Coronary artery (tissue), 2 donors: ENCODE measurements at regions not wholly inside any gene's neighbourhood (a gene's known extent, or its start where the extent isn't known, plus 50 kb on each side); places are given as distances from the start of the nearest gene placed in this dataset.

Source experiments
- DNase-seq: peaks from one replicate; pipeline ENCODE4 v3.0.0-alpha.2; 2017; ENCODE audit warnings: low spot score
- H3K27ac ChIP-seq, 2 donors: fragments of 200-600 bp; sonication (generic); one replicate each; pipeline ENCODE4 v1.5.1; 2016 to 2019
- H3K4me3 ChIP-seq: fragments of 200-600 bp; sonication (generic); 2 replicates; pipeline ENCODE4 v1.5.1; 2016; ENCODE audit warnings: mild to moderate bottlenecking, moderate library complexity
- CTCF ChIP-seq: fragments of 200-600 bp; sonication (generic); IDR thresholded peaks from one replicate; pipeline ENCODE4 v1.5.1; 2019; ENCODE audit warnings: antibody characterized with exemption

DNA sequence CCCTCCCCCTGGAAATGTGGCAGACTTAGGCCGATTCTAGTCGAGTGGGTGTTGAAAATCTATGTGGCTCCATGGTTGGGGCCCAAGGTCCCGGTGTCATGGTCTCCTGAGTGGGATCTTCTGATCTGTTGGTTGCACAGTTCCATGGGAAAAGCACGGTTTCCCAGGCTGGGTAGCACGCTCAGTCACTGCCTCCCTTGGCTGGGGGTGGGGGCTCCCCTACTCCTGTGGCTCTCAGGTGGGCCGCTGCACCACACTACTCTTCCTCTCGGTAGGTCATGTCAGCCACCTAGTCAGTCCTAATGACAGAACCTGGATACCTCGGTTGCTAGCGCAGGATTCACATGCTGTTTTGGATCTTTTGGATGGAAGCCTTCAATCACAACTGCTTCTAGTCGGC, 247.0 kb downstream of the SPRY2 start:
- no peak overlapping the region for H3K27ac ChIP-seq
- H3K4me3 ChIP-seq: no peak overlapping the region
- TF ChIP-seq CTCF: no peak
- DNase-seq: no peak

GRCh38 chr13:80086304-80086721, 254.6 kb downstream of the SPRY2 start:
- Histone ChIP-seq H3K4me3 (no peak overlapping the region), H3K27ac (no peak overlapping the region)
- TF ChIP-seq CTCF: no peak
- DNase-seq: no peak

GRCh38 chr13:80083853-80084676, 256.9 kb downstream of the SPRY2 start:
- no peak for DNase-seq
- peak overlapping the region; percentile 2 to 39 for H3K27ac ChIP-seq
- TF ChIP-seq CTCF: no peak
- H3K4me3 ChIP-seq: peak overlapping the region; percentile 29

DNA sequence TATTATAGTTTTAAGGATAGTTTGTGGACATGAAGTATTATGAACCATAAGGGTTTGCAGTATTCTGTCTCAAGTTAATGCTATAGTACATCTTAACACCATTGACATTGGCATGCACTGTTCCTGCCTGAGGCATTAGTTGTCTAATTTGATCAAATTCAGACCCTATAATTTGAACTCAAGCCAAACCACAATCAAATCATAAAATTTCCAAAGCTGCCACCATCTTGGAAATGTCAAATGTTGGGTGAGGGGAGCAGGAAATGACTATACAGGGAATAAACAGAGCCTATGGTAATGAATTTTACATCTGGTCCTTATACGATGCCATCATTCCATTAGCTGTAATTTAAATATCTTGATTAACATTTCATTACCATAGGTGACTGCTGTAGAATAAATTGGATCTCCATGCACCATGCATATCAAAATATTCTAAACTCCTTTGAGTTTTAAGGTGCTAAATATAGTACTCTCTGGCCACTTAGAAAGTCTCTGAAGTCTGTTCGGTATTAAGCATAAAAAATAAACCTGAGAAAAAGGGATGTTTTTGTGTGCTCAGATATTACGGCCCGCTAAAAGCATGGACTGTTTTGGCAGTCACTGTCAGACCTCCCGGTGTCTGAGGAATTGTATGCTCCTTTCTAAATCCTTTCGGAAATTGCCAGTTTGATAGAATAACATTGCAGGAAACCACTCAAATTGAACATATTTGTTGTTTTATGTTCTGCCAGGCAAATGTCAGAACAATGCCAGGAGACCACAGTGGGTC, 257.7 kb downstream of the SPRY2 start:
- no peak for DNase-seq
- no peak for TF ChIP-seq CTCF

GRCh38 chr13:80082396-80083080, 258.4 kb downstream of the SPRY2 start:
- no peak for TF ChIP-seq CTCF
- H3K4me3 ChIP-seq: no peak overlapping the region
- H3K27ac ChIP-seq: no peak overlapping the region
- DNase-seq: no peak

More for the DNA sequence above, 257.7 kb downstream of the SPRY2 start:
- peak overlapping the region; percentile 29 for H3K4me3 ChIP-seq
- H3K27ac ChIP-seq: peak overlapping the region; percentile 2 to 39

GRCh38 chr13:80074811-80075210, 266.1 kb downstream of the SPRY2 start:
- Histone ChIP-seq H3K27ac (no peak overlapping the region), H3K4me3 (no peak overlapping the region)
- no peak for DNase-seq
- TF ChIP-seq CTCF: no peak
